Cardiac muscle cell (in vitro differentiated cells and primary cell): ENCODE measurements at regions not wholly inside any gene's neighbourhood (a gene's known extent, or its start where the extent isn't known, plus 50 kb on each side); places are given as distances from the start of the nearest gene placed in this dataset.

Source experiments
- DNase-seq, 2 donors: peaks; one replicate each; pipeline versions ENCODE4 v3.0.0 to v3.0.0-alpha.2; 2010 to 2017; ENCODE audit warnings: low read depth in 1 of 2, low spot score in 1 of 2
- H3K27ac ChIP-seq: fragments of 200-600 bp; sonication (generic); 2 replicates; pipeline ENCODE4 v1.5.1; 2016
- H3K27me3 ChIP-seq: fragments of 200-600 bp; sonication (generic); 2 replicates; pipeline ENCODE4 v1.6.0; 2016; ENCODE audit warnings: control low read depth
- H3K36me3 ChIP-seq: fragments of 200-600 bp; sonication (generic); 2 replicates; pipeline ENCODE4 v1.5.1; 2016; ENCODE audit warnings: control low read depth
- H3K4me1 ChIP-seq: fragments of 200-600 bp; sonication (generic); 2 replicates; pipeline ENCODE4 v1.8.1; 2017; ENCODE audit warnings: low read depth, mild to moderate bottlenecking, mixed run types
- H3K4me3 ChIP-seq: fragments of 200-600 bp; sonication (generic); 2 replicates; pipeline ENCODE4 v1.5.1; 2016; ENCODE audit warnings: mild to moderate bottlenecking
- H3K9me3 ChIP-seq: fragments of 200-600 bp; sonication (generic); 2 replicates; pipeline ENCODE4 v1.5.1; 2017; ENCODE audit warnings: low read depth, mild to moderate bottlenecking, control low read depth
- CTCF ChIP-seq: IDR thresholded peaks from 2 replicates; pipeline ENCODE4 v1.5.1; 2012; ENCODE audit warnings: low read depth, mild to moderate bottlenecking, low read length

GRCh38 chr4:120228086-120228485 lies 161.4 kb upstream of the MAD2L1 start:
- Histone ChIP-seq H3K36me3 (no peaks in the 10 kb centered on the region), H3K27me3 (no peaks in the 10 kb centered on the region), H3K9me3 (no peaks in the 10 kb centered on the region), H3K27ac (no peak overlapping the region), H3K4me3 (no peak overlapping the region), H3K4me1 (no peaks in the 10 kb centered on the region)
- no peak for TF ChIP-seq CTCF
- DNase-seq: no peak

- H3K27ac ChIP-seq: no peak overlapping the region
- no peak overlapping the region for H3K4me3 ChIP-seq
Measured at GRCh38 chr4:120227554-120227953, 160.9 kb upstream of the MAD2L1 start.

GRCh38 chr4:120225527-120225926 lies 158.9 kb upstream of the MAD2L1 start:
- Histone ChIP-seq H3K4me3 (no peak overlapping the region), H3K27ac (no peak overlapping the region), H3K36me3 (no peaks in the 10 kb centered on the region), H3K27me3 (no peaks in the 10 kb centered on the region), H3K9me3 (no peaks in the 10 kb centered on the region), H3K4me1 (no peaks in the 10 kb centered on the region)
- TF ChIP-seq CTCF: no peak
- no peak for DNase-seq

More at GRCh38 chr4:120227554-120227953, 160.9 kb upstream of the MAD2L1 start:
- Histone ChIP-seq H3K9me3 (no peaks in the 10 kb centered on the region), H3K4me1 (no peaks in the 10 kb centered on the region), H3K27me3 (no peaks in the 10 kb centered on the region), H3K36me3 (no peaks in the 10 kb centered on the region)
- DNase-seq: no peak
- TF ChIP-seq CTCF: no peak

- H3K27me3 ChIP-seq: no peaks in the 10 kb centered on the region
- no peak overlapping the region for H3K27ac ChIP-seq
- H3K36me3 ChIP-seq: no peaks in the 10 kb centered on the region
- no peak for TF ChIP-seq CTCF
- H3K4me3 ChIP-seq: no peak overlapping the region
- no peaks in the 10 kb centered on the region for H3K9me3 ChIP-seq
- no peak for DNase-seq
- no peaks in the 10 kb centered on the region for H3K4me1 ChIP-seq
Measured at GRCh38 chr4:120218981-120219380, 152.3 kb upstream of the MAD2L1 start.

- no peak for TF ChIP-seq CTCF
- no peak for DNase-seq
- Histone ChIP-seq H3K4me3 (no peak overlapping the region), H3K4me1 (no peaks in the 10 kb centered on the region), H3K27me3 (no peaks in the 10 kb centered on the region), H3K27ac (no peak overlapping the region), H3K36me3 (no peaks in the 10 kb centered on the region), H3K9me3 (no peaks in the 10 kb centered on the region)
Measured at GRCh38 chr4:120215350-120215749, 148.7 kb upstream of the MAD2L1 start.

GRCh38 chr4:120211408-120212015 lies 144.9 kb upstream of the MAD2L1 start:
- DNase-seq: no peak
- TF ChIP-seq CTCF: no peak
- no peak overlapping the region for H3K27ac ChIP-seq
- H3K27me3 ChIP-seq: no peaks in the 10 kb centered on the region
- no peaks in the 10 kb centered on the region for H3K36me3 ChIP-seq
- H3K9me3 ChIP-seq: no peaks in the 10 kb centered on the region
- H3K4me1 ChIP-seq: no peaks in the 10 kb centered on the region
- no peak overlapping the region for H3K4me3 ChIP-seq
